MCF 10A (cell line): ENCODE measurements at regions not wholly inside any gene's neighbourhood (a gene's known extent, or its start where the extent isn't known, plus 50 kb on each side); places are given as distances from the start of the nearest gene placed in this dataset.

Source experiments
- BruUV-seq: library from RNA; stranded (reverse); fragments of 400-500 nt; replicated peaks from 2 replicates; lab custom pipeline; 2021; lab: Mats Ljungman, UMichigan
- CTCF ChIA-PET: fragments of 300-600 bp; sonication (Branson Sonifier 250); formaldehyde crosslinking; extraction: SDS; loops from one replicate; lab custom pipeline; 2021; ENCODE audit warnings: antibody characterized with exemption, inconsistent platforms; lab: Yijun Ruan, JAX
- POLR2A ChIA-PET: fragments of 300-600, 350-650 bp; sonication (Branson Sonifier 250); formaldehyde crosslinking; extraction: SDS; loops from one replicate; lab custom pipeline; 2020; ENCODE audit warnings: antibody characterized with exemption, inconsistent platforms; lab: Yijun Ruan, JAX
- DNase-seq: peaks from one replicate; pipeline ENCODE4 v3.0.0-alpha.2; 2018; ENCODE audit not compliant: unreplicated experiment
- H3K27ac Mint-ChIP-seq: one replicate; pipeline ENCODE4 v1.8.0; 2022; ENCODE audit warnings: mild to moderate bottlenecking, low read depth, mixed read lengths; ENCODE audit not compliant: unreplicated experiment
- H3K27me3 Mint-ChIP-seq: one replicate; pipeline ENCODE4 v1.8.0; 2022; ENCODE audit warnings: mixed read lengths; ENCODE audit not compliant: insufficient read depth, unreplicated experiment
- H3K36me3 Mint-ChIP-seq: one replicate; pipeline ENCODE4 v1.8.0; 2022; ENCODE audit warnings: mild to moderate bottlenecking, moderate library complexity, mixed read lengths; ENCODE audit not compliant: insufficient read depth, unreplicated experiment
- H3K4me1 Mint-ChIP-seq: one replicate; pipeline ENCODE4 v1.8.0; 2022; ENCODE audit warnings: mixed read lengths; ENCODE audit not compliant: insufficient read depth, unreplicated experiment
- H3K4me3 Mint-ChIP-seq: one replicate; pipeline ENCODE4 v1.8.0; 2022; ENCODE audit warnings: mild to moderate bottlenecking, moderate library complexity, mixed read lengths; ENCODE audit not compliant: unreplicated experiment
- H3K9me3 Mint-ChIP-seq: one replicate; pipeline ENCODE4 v1.8.0; 2022; ENCODE audit warnings: mixed read lengths; ENCODE audit not compliant: unreplicated experiment
- intact Hi-C: fragments of 100-400 bp; cut with micrococcal nuclease; formaldehyde crosslinking; loops from 2 replicates; pipeline ENCODE4 v1.14.1; 2022
- TF ChIP-seq, protein P1 (sequence below): fragments of 200-600 bp; IDR thresholded peaks from one replicate; pipeline ENCODE4 v1.8.0; 2022; ENCODE audit warnings: antibody characterized with exemption, mild to moderate bottlenecking; ENCODE audit not compliant: unreplicated experiment

DNA sequence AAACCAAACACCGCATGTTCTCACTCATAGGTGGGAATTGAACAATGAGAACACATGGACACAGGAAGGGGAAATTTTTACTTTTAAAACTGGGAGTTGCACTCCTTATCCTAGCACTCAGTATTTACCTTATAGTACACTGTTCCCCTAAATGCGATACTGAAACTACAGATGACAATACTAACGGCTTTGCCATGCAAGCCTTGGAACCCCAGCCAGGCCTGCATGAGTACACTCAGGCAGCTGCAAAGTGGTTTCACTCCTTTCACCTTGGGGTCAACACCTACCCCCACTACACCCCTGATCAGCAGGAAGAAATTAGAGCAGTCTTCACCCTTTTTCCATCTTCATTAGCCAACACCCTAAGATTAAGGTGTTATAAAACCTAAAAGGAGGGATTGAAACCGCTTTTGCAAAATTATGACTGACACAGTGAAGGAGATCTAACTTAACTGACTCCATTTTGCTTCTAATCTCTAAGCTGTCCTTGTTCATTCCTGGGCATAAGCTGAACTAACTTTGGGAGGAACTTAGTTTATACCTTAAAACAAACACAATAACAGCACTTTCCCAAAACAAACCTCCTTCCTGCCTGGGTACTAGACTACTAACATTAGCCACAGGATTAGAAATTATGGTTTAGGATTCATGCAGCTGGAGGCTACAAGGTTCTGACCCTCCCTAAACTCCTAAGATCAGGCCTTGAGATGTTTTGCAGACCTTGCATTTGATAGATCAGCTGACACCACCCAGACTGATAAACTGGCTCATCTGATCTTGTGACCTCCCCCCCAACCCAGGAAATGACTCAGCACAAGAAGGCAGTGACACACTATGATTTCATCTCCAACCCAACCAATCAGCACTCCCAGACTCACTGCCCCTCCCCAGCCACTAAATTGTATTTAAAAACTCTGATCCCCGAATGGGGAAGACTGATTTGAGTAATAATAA, 452.1 kb upstream of the PPP2R3A start:
- H3K4me1 Mint-ChIP-seq = peaks cover 8% of the 10 kb centered on the region
- ChIA-PET POLR2A (no interaction called here), CTCF (interaction anchor here (0.6 to 1.9 kb wide), 4 partner anchors 9 to 457 kb away, joined by 3 to 11 read pairs (median 4); no protein-coding TSS in a partner anchor)
- intact Hi-C loops = no loop called here
- H3K27me3 Mint-ChIP-seq = no peaks in the 10 kb centered on the region
- H3K4me3 Mint-ChIP-seq = no peak overlapping the region
- TF ChIP-seq, protein P1, sequence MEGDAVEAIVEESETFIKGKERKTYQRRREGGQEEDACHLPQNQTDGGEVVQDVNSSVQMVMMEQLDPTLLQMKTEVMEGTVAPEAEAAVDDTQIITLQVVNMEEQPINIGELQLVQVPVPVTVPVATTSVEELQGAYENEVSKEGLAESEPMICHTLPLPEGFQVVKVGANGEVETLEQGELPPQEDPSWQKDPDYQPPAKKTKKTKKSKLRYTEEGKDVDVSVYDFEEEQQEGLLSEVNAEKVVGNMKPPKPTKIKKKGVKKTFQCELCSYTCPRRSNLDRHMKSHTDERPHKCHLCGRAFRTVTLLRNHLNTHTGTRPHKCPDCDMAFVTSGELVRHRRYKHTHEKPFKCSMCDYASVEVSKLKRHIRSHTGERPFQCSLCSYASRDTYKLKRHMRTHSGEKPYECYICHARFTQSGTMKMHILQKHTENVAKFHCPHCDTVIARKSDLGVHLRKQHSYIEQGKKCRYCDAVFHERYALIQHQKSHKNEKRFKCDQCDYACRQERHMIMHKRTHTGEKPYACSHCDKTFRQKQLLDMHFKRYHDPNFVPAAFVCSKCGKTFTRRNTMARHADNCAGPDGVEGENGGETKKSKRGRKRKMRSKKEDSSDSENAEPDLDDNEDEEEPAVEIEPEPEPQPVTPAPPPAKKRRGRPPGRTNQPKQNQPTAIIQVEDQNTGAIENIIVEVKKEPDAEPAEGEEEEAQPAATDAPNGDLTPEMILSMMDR = no peak
- no peak overlapping the region for H3K27ac Mint-ChIP-seq
- no peaks in the 10 kb centered on the region for H3K9me3 Mint-ChIP-seq
- DNase-seq = peak; percentile 26
- no TSS peak for BruUV-seq
- H3K36me3 Mint-ChIP-seq = peaks cover 7% of the 10 kb centered on the region

DNA sequence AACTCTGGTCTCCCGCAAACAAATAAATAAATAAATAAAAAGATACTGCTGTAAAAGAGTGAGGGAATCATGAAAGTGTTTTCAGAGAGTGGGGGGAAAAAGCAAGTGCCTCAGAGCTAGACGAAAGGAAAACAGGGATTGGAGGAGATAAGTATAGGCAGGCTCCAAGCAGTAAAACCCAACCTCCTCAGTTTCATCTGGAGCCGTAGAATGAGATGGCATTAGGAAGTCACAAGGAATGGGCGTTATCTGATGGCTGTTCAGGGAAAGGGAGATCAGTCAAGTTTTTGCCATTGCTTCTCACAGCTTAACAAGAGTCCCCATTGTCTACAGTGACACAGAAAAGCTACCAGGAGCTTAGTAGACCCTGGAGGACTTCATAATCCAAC, 451.5 kb upstream of the PPP2R3A start:
- Mint-ChIP-seq H3K4me3 (no peak overlapping the region), H3K27ac (no peak overlapping the region)

DNA sequence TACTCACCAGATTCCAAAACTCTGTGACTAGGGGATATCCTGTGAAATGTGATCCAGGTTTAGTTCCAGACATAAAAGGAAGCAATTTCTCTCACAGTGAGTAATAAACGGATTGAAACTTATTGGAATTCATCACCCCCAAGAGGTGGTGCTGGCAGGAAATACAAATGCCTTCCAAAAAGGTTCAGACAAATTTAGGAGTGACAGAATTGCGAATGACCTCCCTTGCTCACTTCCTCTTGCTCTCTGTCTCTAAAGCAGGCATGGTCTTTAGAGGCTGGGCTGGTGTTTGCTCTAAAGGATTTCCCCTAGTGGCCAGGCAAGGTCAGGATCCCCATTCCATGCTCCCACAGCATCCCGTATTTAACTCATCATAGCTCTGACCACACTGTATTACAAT, 449.4 kb upstream of the PPP2R3A start:
- intact Hi-C loops = no loop called here
- ChIA-PET CTCF (interaction anchor here (0.6 to 0.9 kb wide), 3 partner anchors 12 to 83 kb away, joined by 3 to 4 read pairs (median 3); no protein-coding TSS in a partner anchor), POLR2A (no interaction called here)
- no TSS peak for BruUV-seq
- no peaks in the 10 kb centered on the region for H3K36me3 Mint-ChIP-seq
- no peaks in the 10 kb centered on the region for H3K27me3 Mint-ChIP-seq
- H3K4me1 Mint-ChIP-seq = peaks cover 8% of the 10 kb centered on the region
- TF ChIP-seq, protein P1 = no peak
- peaks cover 8% of the 10 kb centered on the region for H3K9me3 Mint-ChIP-seq
- no peak overlapping the region for H3K4me3 Mint-ChIP-seq
- no peak overlapping the region for H3K27ac Mint-ChIP-seq
- peak; percentile 7 for DNase-seq

More for the DNA sequence above, 451.5 kb upstream of the PPP2R3A start:
- Mint-ChIP-seq H3K4me1 (peaks cover 8% of the 10 kb centered on the region), H3K27me3 (no peaks in the 10 kb centered on the region), H3K9me3 (no peaks in the 10 kb centered on the region), H3K36me3 (peaks cover 7% of the 10 kb centered on the region)
- TF ChIP-seq, protein P1 = no peak
- POLR2A ChIA-PET = no interaction called here
- intact Hi-C loops = no loop called here
- no peak for DNase-seq
- CTCF ChIA-PET = interaction anchor here (0.7 to 1.9 kb wide), 3 partner anchors 10 to 457 kb away, joined by 3 to 11 read pairs (median 4); no protein-coding TSS in a partner anchor
- BruUV-seq = TSS peak; percentile 73

DNA sequence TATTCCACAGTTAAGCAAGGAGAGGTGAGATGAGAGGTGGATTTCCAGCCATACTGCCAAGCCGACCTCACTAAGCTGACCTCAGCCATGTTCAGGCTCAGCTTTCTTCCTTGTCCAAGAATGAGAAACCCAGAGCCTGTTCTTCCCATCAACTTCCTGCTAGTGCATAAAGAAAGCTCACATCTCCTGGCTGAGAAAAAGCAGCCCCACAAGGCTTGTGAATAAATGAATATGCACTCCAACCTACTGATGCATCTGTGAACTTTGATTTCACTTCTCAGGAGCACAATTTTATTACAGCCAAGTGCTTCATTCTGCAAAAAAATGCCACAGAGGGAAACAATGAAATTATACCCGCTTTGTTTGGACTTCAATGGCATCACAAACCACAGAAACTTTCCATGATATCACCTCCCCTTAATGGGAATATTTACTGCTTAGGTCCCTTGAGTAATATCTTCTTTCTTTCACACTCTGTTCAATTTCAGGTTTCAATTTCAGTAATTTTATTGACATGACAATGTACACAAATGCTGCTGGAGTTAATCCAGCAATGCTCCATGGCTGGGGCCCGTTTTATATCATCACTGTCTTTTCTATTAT, 437.0 kb upstream of the PPP2R3A start:
- intact Hi-C loops = no loop called here
- Mint-ChIP-seq H3K36me3 (no peaks in the 10 kb centered on the region), H3K27ac (no peak overlapping the region), H3K9me3 (no peaks in the 10 kb centered on the region), H3K4me3 (no peak overlapping the region), H3K4me1 (no peaks in the 10 kb centered on the region), H3K27me3 (no peaks in the 10 kb centered on the region)
- TF ChIP-seq, protein P1 = no peak
- CTCF ChIA-PET = no interaction called here
- POLR2A ChIA-PET = no interaction called here
- no TSS peak for BruUV-seq
- DNase-seq = no peak
